ENCODE measurements at regions not wholly inside any gene's neighbourhood (a gene's known extent, or its start where the extent isn't known, plus 50 kb on each side); places are given as distances from the start of the nearest gene placed in this dataset.

GRCh38 chr1:164272156-164272555 is 286.8 kb upstream of the PBX1 start:
- no peak for DNase-seq (ENCODE audit: low spot score)

- no peak for DNase-seq (ENCODE audit: low spot score)
Observed at GRCh38 chr1:164296172-164296571, 262.8 kb upstream of the PBX1 start.

GRCh38 chr1:164308101-164308500 is 250.9 kb upstream of the PBX1 start:
- no peak for DNase-seq (ENCODE audit: low spot score)

GRCh38 chr1:164310166-164310565 is 248.8 kb upstream of the PBX1 start:
- DNase-seq (ENCODE audit: low spot score), result no peak

- no peak for DNase-seq (ENCODE audit: low spot score)
Observed at GRCh38 chr1:164311377-164311776, 247.6 kb upstream of the PBX1 start.

- no peak for DNase-seq (ENCODE audit: low spot score)
Observed at GRCh38 chr1:164320790-164321731, 237.9 kb upstream of the PBX1 start.

GRCh38 chr1:164325786-164326185 is 233.2 kb upstream of the PBX1 start:
- no peak for DNase-seq (ENCODE audit: low spot score)

- DNase-seq (ENCODE audit: low spot score), result no peak
Observed at GRCh38 chr1:164333387-164333786, 225.6 kb upstream of the PBX1 start.

- no peak for DNase-seq (ENCODE audit: low spot score)
Observed at GRCh38 chr1:164337394-164337793, 221.6 kb upstream of the PBX1 start.

- DNase-seq (ENCODE audit: low spot score), result no peak
Observed at GRCh38 chr1:164337885-164338284, 221.1 kb upstream of the PBX1 start.

- DNase-seq (ENCODE audit: low spot score), result no peak
Observed at GRCh38 chr1:164343189-164343588, 215.8 kb upstream of the PBX1 start.

GRCh38 chr1:164347980-164348379 is 211.0 kb upstream of the PBX1 start:
- DNase-seq (ENCODE audit: low spot score), result no peak

GRCh38 chr1:164356511-164356910 is 202.5 kb upstream of the PBX1 start:
- no peak for DNase-seq (ENCODE audit: low spot score)

- DNase-seq (ENCODE audit: low spot score), result no peak
Observed at GRCh38 chr1:164360265-164360664, 198.7 kb upstream of the PBX1 start.

- no peak for DNase-seq (ENCODE audit: low spot score)
Observed at GRCh38 chr1:164361927-164362326, 197.1 kb upstream of the PBX1 start.

- DNase-seq (ENCODE audit: low spot score), result no peak
Observed at GRCh38 chr1:164363980-164364379, 195.0 kb upstream of the PBX1 start.

GRCh38 chr1:164366014-164366413 is 193.0 kb upstream of the PBX1 start:
- no peak for DNase-seq (ENCODE audit: low spot score)

GRCh38 chr1:164369698-164370365 is 189.2 kb upstream of the PBX1 start:
- no peak for DNase-seq (ENCODE audit: low spot score)

GRCh38 chr1:164380893-164381292 is 178.1 kb upstream of the PBX1 start:
- no peak for DNase-seq (ENCODE audit: low spot score)

- DNase-seq (ENCODE audit: low spot score), result no peak
Observed at GRCh38 chr1:164382384-164382783, 176.6 kb upstream of the PBX1 start.

- no peak for DNase-seq (ENCODE audit: low spot score)
Observed at GRCh38 chr1:164384262-164384661, 174.7 kb upstream of the PBX1 start.

GRCh38 chr1:164417016-164417704 is 141.8 kb upstream of the PBX1 start:
- DNase-seq (ENCODE audit: low spot score), result no peak

GRCh38 chr1:164423136-164423535 is 135.8 kb upstream of the PBX1 start:
- DNase-seq (ENCODE audit: low spot score), result no peak
